ENCODE measurements at regions not wholly inside any gene's neighbourhood (a gene's known extent, or its start where the extent isn't known, plus 50 kb on each side); places are given as distances from the start of the nearest gene placed in this dataset.
"Not testable (repeated sequence)": the region's sequence is repeated elsewhere in the genome, so short reads cannot be mapped to it uniquely, and the experiment has no call there.

GRCh38 chr5:135167634-135168033 lies 133.6 kb upstream of the PITX1 start:
- DNase-seq (ENCODE audit: low read depth, low spot score) (no peak), FAIRE-seq (no peak)
- dilution Hi-C loops (cut with MboI; ENCODE audit: extremely low pct_ligation_motif_present, low sequenced_read_pairs) (no loop called here), intact Hi-C loops (cut with micrococcal nuclease) (no loop called here)
- Histone ChIP-seq H2AFZ (ENCODE audit: low read depth, low read length) (no peak overlapping the region), H3K9me1 (replicated peaks; ENCODE audit: control insufficient read depth, extremely low read depth, insufficient read depth, low read length) (no peaks in the 10 kb centered on the region), H3K79me2 (ENCODE audit: control insufficient read depth, insufficient read depth, low read length) (no peaks in the 10 kb centered on the region), H4K20me1 (replicated peaks; ENCODE audit: control insufficient read depth, extremely low read depth, insufficient read depth, low read length) (no peaks in the 10 kb centered on the region), H3K36me3 (ENCODE audit: control insufficient read depth in 2 of 2, extremely low read depth in 1 of 2, insufficient read depth in 2 of 2, low read length in 2 of 2) (no peaks in the 10 kb centered on the region), H3K4me2 (ENCODE audit: insufficient read depth, low read length) (no peak overlapping the region), H3K4me3 (replicated peaks in 1 of 3; ENCODE audit: insufficient read depth in 1 of 3, low read depth in 1 of 3, low read length in 3 of 3) (no peak overlapping the region), H3K9me3 (replicated peaks; ENCODE audit: control insufficient read depth, insufficient read depth, low read length) (no peaks in the 10 kb centered on the region), H3K27ac (ENCODE audit: insufficient read depth, low read depth, low read length) (no peak overlapping the region), H3K27me3 (ENCODE audit: control insufficient read depth in 2 of 2, insufficient read depth in 2 of 2, low read length in 2 of 2) (peaks cover 21 to 27% of the 10 kb centered on the region in 2 experiments), H3K4me1 (ENCODE audit: control insufficient read depth, extremely low read depth, insufficient read depth, low read length) (no peaks in the 10 kb centered on the region), H3K9ac (replicated peaks; ENCODE audit: extremely low read depth, insufficient read depth, low read length) (no peak overlapping the region)
- CTCF ChIA-PET, result interaction anchor here (0.7 to 1.0 kb wide), 3 partner anchors 12 to 1744 kb away, joined by 3 read pairs; no protein-coding TSS in a partner anchor
- POLR2A ChIA-PET, result no interaction called here
- TF ChIP-seq MAX (IDR thresholded peaks at IDR 0.05; ENCODE audit: insufficient read depth, insufficient read length) (no peak), EZH2 (IDR thresholded peaks at IDR 0.05; ENCODE audit: borderline replicate concordance, low read depth, low read length, severe bottlenecking) (no peak), GATA2 (IDR thresholded peaks at IDR 0.05; ENCODE audit: insufficient read depth, insufficient read length, low read depth, low read length) (no peak), JUN (IDR thresholded peaks at IDR 0.05; ENCODE audit: borderline replicate concordance, insufficient read depth, insufficient read length, low read depth) (no peak), FOS (IDR thresholded peaks at IDR 0.05; ENCODE audit: borderline replicate concordance, insufficient read depth, low read length) (no peak), POLR2A (IDR thresholded peaks at IDR 0.05; ENCODE audit: low read depth, low read length) (no peak), POLR2AphosphoS5 (IDR thresholded peaks at IDR 0.05; ENCODE audit: insufficient read depth, low read depth, low read length) (no peak), MYC (IDR thresholded peaks at IDR 0.05; ENCODE audit: low read depth, low read length) (no peak), CTCF (IDR thresholded peaks at IDR 0.05; ENCODE audit: extremely low read depth in 1 of 2, insufficient read depth in 1 of 2, low read depth in 1 of 2, low read length in 2 of 2) (no peak)
- BruUV-seq (replicated peaks), result no TSS peak

GRCh38 chr5:135164873-135165614 lies 131.0 kb upstream of the PITX1 start:
- dilution Hi-C loops (cut with MboI; ENCODE audit: extremely low pct_ligation_motif_present, low sequenced_read_pairs); H3K27ac ChIP-seq (ENCODE audit: insufficient read depth, low read depth, low read length); H3K4me1 ChIP-seq (ENCODE audit: control insufficient read depth, extremely low read depth, insufficient read depth, low read length); H2AFZ ChIP-seq (ENCODE audit: low read depth, low read length); H3K9me1 ChIP-seq (replicated peaks; ENCODE audit: control insufficient read depth, extremely low read depth, insufficient read depth, low read length); intact Hi-C loops (cut with micrococcal nuclease); H3K36me3 ChIP-seq (ENCODE audit: control insufficient read depth in 2 of 2, extremely low read depth in 1 of 2, insufficient read depth in 2 of 2, low read length in 2 of 2); H4K20me1 ChIP-seq (replicated peaks; ENCODE audit: control insufficient read depth, extremely low read depth, insufficient read depth, low read length); H3K9ac ChIP-seq (replicated peaks; ENCODE audit: extremely low read depth, insufficient read depth, low read length); H3K4me2 ChIP-seq (ENCODE audit: insufficient read depth, low read length); BruUV-seq (replicated peaks); CTCF ChIA-PET; FAIRE-seq; H3K79me2 ChIP-seq (ENCODE audit: control insufficient read depth, insufficient read depth, low read length); H3K4me3 ChIP-seq (replicated peaks in 1 of 3; ENCODE audit: insufficient read depth in 1 of 3, low read depth in 1 of 3, low read length in 3 of 3); POLR2A ChIA-PET; H3K9me3 ChIP-seq (replicated peaks; ENCODE audit: control insufficient read depth, insufficient read depth, low read length); DNase-seq (ENCODE audit: low read depth, low spot score): not testable (repeated sequence)
- peaks cover 19 to 24% of the 10 kb centered on the region in 2 experiments for H3K27me3 ChIP-seq (ENCODE audit: control insufficient read depth in 2 of 2, insufficient read depth in 2 of 2, low read length in 2 of 2)
